ENCODE measurements at regions not wholly inside any gene's neighbourhood (a gene's known extent, or its start where the extent isn't known, plus 50 kb on each side); places are given as distances from the start of the nearest gene placed in this dataset.
"Not testable (repeated sequence)": the region's sequence is repeated elsewhere in the genome, so short reads cannot be mapped to it uniquely, and the experiment has no call there.

DNA sequence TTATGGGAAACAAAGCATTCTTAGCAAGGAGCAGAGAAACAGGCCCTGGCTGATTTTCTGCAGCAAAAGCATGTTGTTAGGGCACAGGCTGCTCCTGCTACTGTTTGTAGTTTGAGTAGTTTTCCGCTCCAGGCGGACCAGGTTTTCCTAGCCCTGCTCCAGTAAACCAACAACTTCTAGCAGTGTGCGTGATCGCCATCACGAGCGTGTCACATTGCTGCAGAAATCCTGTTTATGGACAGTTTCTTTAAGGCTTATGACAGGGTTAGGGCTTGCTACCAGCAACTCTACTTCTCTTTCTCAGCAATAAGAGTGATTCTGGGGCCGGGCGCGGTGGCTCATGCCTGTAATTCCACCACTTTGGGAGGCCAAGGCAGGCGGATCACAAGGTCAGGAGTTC is 803.9 kb upstream of the CDH10 start:
- no peak for DNase-seq

DNA sequence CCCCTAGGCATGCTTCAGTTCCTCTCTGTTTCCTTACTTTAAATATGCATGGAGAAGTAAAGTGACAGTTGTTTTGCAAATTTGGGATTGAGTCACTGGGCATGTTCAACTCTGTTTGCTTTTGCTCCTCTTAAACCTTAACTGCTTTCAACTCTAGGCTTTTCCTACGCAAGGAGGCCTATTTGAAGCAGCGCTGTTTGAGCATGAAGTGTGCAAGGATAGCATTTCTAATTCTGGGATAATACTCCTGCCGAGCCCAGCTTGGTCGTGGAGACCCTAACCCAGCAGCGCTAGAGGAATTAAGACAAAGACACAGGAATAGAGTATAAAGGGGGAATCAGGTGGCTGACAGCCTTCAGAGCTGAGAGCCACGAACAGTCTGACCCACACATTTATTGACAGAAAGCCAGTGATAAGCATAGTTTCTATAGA is 803.4 kb upstream of the CDH10 start:
- DNase-seq, result no peak

DNA sequence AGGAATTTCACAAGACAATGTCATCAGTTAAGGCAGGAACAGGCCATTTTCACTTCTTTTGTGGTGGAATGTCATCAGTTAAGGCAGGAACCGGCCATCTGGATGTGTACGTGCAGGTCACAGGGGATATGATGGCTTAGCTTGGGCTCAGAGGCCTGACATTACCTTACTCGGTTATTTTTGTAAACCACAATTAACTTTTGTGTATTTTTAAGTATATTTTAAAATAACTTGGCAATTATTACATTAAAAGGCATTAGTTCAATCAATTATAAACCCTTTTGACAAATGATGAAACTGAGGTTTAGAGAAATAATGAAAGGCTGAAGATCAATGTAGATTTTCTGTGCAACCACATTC is 801.3 kb upstream of the CDH10 start:
- DNase-seq, result not testable (repeated sequence)

DNA sequence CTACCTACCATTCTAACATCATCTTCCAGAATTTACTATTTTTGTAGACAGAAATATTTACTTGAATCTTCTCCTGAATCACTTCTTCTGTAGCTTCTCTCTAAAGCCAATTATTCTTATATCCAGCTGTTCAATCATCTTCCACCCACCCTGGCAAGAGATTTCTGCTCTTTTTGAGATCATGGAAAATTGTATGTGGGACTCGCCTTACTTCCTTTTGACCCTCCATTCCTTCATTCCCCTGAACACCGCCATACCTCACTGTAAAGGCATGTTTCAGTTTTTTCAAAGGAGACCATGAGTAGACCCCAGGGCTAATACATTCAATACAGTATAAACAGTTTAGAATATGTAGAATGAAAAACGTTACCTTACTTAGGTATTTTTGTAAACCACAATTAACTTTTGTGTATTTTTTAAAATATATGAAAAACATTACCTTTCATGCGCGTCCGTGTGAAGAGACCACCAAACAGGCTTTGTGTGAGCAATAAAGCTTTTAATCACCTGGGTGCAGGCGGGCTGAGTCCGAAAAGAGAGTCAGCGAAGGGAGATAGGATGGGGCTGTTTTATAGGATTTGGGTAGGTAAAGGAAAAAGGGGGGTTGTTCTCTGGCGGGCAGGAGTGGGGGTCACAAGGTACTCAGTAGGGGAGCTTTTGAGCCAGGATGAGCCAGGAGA is 800.7 kb upstream of the CDH10 start:
- not testable (repeated sequence) for DNase-seq

DNA sequence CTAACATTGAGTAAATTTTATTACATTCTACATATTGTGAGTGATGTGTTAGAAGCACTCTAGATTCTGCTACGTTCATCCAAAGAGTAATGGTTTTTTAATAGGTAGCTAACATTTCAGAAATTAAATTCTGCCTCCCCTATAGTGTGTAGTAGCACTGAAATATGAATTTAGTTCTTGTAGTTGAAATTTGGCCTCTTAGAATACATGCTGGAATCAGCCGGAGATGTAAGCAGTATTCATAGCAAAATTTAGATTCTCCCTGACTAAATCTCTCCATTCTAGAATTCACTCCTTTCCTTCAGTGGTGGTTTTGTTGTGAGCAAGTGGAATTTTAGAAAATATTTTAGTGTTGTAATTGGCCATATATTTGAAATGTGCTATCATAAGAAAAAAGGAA is 799.9 kb upstream of the CDH10 start:
- no peak for DNase-seq

DNA sequence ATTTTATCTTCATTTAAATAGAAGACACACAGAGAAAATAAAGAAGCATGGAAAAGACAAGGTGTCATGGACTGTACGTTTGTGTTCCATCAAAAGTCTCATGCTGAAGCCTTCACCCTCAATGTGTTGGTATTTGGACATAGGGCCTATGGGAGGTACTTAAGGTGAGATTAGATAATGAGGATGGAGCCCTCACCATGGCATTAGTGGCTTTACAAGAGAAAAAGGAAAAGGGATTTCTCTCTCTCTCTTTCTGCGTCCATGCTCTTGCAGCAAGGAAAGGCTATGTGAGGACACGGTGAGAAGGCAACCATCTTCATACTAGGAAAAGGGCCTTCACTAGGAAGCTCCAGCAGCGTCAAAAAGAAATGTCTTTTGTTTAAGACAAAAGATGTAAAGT is 797.0 kb upstream of the CDH10 start:
- DNase-seq, result no peak

DNA sequence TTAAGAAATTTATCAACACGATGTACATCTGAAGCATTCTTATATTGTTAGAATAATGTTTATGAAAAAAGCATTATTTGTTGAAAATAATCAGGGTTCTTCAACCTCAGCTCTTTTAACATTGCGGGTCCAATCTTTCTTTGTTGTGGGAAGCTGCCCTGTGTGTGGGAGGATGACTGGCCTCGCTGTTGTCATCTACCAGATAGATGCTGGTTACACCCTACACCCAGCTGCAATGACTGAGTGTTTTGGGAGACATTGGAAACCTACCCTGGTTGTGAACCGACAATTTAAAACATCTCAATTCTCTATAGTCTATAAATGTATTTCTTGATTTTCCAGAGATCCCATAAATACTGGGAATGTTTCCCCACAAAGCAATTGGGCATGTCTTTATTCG is 794.2 kb upstream of the CDH10 start:
- DNase-seq, result no peak

DNA sequence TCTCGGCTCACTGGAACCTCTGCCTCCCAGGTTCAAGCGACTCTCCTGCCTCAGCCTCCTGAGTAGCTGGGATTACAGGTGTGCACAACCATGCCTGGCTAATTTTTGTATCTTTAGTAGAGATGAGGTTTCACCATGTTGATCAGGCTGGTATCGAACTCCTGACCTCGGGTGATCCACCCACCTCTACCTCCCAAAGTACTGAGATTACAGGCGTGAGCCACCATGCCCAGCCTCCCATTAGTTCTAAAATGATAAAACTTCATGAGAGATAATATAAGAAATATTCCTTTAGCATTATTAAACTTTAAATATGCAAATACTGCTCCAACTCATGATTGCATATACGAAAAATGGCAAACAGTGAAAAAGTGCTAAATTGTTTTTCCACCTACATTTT is 793.6 kb upstream of the CDH10 start:
- not testable (repeated sequence) for DNase-seq

DNA sequence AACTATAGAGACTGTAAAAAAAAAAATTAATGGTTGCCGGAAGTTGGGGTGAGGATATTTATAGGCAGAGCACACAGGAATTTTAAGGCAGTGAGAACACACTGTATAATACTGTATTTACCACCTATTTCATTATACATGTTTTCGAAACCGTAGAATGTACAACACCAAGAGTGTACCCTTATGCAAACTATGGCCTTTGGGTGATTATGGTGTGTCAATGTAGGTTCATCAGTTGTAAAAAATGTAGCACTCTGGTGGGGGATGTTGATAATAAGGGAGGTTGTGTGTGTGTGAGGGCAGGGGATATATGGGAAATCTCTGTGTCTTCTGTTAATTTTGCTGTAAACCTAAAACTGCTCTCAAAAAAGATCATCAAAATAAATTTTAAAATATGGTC is 791.7 kb upstream of the CDH10 start:
- no peak for DNase-seq

DNA sequence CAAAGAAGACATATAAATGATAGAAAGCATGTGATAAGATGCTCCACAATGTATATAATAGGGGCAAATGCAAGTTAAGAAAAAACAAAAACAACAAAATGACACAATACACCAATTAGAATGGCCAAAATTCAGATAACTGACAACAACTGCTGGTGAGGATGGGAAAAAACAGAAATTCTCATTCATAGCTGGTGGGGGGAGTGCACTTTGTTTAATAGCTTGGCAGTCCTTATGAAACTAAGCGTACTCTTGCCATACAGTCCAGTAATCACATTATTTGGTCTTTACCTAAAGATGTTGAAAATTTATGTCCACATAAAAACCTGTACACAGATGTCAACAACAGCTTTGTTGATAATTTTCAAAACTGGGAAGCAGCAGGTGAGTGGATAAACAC is 791.1 kb upstream of the CDH10 start:
- no peak for DNase-seq

DNA sequence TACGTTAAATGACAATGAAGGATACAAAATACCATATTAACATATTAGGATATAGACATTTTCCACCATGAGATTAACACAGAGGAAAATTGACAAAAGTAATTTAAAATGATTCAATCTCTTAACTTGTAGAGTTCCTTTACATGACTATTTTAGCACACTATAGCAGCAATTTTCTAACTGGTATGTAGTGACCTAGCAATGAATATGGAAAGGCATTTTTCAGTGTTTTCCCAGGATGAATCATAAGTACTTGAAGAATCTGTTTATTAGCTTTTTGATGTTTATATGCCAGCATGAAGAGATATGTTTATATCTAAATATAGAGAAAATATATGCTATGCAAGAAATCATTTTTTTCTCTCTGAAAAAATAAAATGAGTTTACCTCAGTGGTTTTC is 782.5 kb upstream of the CDH10 start:
- DNase-seq, result no peak

DNA sequence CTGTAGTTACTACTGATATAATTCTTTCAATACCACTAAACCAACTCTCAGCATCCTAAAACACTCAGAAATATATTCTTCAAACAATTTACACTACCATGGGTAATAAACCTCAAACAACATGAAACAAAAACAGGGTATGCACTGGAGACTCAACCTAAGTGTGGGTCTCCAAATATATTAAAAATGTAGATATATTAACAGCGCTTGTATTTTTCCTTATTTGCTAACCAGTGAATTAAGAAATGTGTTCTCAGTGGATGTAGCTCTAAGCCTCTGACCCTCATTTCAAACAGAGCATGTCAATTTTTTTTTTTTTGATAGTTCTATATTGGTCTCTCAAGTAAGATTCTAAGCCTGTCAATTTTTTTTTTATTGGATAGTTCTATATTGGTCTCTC is 778.5 kb upstream of the CDH10 start:
- no peak for DNase-seq

DNA sequence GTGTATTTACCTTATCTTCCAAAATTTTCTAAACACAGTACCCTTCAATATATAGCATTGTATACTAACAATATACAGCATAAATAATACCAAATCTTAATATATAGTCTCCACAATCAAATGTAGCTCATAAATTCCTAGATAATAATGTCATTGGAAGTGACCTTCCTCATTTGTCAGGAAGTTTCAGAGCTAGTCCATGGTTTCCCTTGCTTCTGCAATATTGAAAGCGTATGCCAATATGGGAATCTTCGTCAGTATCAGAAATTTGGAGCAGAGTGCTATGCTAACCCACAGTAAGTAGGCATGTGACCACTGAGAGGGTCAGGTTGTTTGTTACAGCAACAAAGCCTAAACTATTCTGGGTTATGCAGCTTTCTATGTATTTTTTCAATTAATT is 774.9 kb upstream of the CDH10 start:
- DNase-seq, result no peak

DNA sequence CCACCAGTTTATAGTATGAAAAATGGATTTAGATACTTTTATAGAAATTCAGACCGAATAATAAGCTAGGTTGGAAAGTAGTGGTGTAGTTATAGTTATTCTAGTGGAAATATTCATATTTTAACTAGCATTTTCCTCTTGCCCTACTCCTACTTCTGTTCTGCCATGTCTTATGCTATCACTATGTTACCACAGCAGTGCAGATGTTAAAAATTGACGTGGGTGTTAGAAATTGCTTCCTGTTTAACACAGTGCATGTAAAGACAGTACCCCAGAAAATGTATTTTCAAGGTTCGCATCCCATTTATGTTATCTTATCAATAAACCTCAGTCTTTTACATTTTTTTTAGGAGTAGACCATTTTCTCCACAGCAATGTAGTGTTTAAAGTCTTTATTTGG is 774.2 kb upstream of the CDH10 start:
- no peak for DNase-seq

DNA sequence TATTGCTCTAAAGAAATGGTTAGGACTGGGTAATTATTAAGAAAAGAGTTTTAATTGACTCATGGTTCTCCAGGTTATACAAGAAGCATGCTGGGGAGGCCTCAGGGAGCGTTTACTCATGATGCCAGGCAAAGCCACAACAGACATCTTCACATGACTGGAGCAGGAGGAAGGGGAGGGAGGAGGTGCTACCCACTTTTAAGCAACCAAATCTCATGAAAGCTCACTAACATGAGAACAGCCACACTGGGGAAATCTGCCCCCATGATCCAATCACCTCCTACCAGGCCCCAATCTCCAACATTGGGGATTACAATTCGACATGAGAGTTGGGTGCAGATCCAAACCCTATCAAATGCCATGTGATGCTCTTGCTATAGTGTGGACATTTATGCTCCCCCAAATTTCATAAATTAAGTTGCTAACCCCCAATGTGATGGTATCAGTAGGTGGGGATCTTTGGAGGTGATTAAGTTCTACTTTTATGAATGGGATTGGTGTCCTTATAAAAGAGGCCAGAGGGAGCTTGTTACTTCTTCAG is 773.6 kb upstream of the CDH10 start:
- DNase-seq, result no peak

DNA sequence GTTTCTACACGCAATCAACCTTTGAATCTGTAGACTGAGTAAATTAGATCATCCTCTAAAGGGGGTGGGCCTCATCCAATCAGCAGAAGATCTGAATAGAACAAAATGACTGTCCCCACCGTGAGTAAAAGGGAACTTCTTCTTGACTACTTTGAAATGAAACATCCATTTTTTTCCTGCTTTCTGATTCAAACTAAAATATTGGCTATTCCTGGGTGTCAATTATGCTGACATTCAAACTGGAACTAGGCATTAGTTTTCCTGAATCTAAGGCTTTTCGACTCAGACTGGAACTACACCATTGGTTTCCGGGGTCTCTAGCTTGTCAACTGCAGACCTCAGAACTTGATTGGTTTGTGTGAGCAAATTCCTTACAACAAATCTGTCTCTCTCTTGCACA is 772.2 kb upstream of the CDH10 start:
- no peak for DNase-seq

DNA sequence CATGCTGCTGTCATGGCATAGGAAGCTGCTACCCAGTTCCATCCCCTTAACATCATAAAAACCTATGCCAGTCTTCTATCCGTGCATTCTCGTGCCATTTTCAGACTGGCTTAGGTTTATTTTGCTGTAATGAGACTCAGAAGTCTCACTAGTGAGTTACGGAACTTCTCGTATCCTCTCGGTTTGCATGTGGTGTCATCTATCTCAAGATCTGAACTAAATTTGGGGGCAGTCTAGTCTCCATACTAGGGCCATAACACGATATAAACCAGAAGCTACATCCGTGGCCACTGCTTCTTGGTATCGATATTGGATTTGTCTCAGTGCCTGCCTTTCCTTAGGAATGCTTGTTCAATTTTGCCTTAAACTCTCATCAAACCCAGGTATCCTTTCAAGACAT is 771.2 kb upstream of the CDH10 start:
- DNase-seq, result no peak

DNA sequence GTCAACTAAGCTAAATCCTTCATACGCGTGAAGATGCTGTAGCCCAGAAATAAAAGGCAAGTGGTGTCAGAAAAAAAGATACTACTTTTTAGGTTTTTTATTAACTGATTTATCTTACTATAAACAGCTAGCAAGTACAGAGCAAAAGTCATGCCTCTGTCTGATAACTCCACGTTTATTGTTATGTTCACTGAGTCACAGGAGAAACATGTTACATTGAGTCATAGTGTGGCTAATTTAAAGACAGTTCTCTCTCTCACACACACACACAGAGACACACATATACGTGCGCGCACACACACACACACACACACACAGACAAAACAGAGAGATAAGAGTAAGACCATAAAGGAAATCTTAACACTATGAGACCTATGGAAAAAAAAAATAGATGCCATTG is 770.0 kb upstream of the CDH10 start:
- DNase-seq, result no peak

DNA sequence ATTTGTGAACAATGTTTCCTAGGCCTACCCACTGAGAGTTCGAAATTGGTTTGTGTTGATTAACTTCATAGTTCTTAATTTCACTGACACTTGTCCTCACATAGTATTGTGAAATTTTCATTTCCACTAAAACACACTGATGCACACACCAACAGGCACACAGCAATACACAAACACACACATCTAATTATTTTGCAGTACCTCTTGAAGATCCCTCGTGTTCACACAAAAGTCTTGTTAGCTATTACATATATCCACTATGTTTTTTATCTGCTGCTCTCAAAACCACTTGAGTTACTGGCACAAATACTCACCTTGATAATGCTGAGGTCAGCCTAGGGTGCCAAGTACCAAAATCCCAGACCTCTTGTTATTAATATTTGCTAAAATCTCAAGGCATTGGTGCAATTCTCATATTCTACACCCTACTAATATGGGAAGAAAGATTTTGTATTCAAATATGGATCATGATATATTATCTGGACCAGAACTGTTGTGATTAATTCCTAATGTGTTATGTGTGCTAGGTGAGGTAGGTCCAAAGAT is 767.4 kb upstream of the CDH10 start:
- DNase-seq, result no peak

DNA sequence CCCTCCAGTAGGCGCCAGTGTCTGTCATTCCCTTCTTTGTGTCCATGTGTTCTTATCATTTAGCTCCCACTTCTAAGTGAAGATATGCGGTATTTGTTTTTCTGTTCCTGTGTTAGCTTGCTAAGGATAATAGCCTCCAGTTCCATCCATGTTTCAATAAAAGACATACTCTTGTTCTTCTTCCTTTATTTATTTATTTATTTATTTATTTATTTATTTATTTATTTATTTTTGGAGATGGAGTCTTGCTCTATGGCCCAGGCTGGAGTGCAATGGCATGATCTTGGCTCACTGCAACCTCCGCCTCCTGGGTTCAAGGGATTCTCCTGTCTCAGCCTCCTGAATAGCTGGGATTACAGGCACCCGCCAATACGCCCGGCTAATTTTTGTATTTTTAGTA is 762.6 kb upstream of the CDH10 start:
- not testable (repeated sequence) for DNase-seq

DNA sequence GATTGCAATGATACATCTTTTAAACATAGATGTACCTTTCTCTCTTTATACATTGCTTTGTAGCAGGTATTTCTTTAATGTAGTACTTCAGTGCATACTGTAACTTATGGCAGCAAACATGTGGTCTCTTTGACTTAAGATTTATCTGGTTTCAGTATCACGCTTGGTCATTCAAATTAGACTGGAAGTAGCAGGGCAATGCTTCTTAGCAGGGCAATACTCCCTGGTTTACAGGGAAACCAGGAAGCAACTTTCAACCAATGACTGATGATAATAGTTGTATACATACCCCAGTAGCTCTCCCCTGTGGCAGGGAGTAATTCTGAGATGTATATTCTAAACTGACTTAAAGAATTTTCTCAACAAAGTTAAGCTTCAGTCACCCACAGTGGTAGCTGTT is 761.1 kb upstream of the CDH10 start:
- DNase-seq, result no peak

DNA sequence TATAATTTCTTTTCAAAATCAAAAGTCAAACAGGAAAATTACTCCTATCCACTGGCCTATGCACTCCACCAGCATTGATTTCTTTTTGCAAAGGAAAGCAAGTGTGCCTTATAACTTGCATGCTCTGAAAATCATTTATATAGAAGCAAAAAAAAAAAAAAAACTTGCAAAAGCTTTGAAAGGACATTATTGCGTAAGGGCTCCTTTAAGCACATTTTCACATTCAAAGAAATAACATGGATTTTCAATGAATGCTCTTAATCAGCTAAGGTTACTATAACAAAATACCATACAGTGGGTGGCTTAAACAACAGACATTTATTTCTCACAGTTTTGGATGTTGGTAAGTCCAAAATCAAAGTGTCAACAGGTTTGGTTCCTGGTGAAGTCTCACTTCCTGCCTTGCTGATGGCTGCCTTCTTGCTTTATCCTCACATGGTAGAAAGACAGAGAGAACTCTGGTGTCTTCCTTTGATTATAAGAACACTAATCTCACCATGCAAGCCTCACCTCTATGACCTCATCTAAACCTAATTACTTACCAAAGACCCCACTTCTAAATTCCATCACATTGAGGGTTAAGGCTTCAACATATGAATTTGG is 755.2 kb upstream of the CDH10 start:
- no peak for DNase-seq

DNA sequence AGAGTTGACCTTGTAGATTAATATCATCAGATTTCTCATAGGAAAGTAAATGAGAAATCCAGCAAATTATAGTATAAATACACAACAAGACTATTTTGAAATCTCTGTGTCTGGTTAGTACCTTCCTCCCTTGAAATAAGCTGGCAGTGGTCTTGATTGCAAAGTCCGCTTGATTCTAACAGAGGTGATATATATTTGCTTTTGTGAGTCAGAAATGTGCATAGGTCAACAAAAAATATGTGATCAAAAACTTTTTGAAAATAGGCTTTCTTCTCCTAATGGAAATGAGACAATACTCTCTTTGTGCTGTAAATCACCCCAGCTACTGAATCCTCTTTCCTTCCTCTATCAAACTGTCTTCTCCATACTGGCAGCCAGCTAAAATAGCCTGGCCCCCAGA is 749.2 kb upstream of the CDH10 start:
- no peak for DNase-seq

DNA sequence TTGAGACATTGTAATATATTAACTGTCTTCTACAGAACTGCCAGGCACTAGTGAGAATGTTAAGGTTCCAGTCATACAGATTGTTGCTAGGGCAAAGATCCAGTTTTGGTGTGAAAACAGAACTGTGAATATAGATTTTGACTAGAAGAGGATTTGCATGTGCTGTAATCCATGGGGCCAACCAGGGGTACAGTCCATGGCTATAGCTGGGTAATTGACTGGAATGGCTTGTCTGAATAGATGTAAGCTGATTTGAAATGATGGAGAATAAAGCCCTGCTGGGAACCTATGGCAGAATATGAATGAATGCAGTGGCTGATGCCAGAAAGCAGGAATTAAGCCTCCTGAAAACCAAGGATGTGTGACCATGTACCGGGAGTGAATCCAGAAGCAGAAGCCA is 748.5 kb upstream of the CDH10 start:
- no peak for DNase-seq

DNA sequence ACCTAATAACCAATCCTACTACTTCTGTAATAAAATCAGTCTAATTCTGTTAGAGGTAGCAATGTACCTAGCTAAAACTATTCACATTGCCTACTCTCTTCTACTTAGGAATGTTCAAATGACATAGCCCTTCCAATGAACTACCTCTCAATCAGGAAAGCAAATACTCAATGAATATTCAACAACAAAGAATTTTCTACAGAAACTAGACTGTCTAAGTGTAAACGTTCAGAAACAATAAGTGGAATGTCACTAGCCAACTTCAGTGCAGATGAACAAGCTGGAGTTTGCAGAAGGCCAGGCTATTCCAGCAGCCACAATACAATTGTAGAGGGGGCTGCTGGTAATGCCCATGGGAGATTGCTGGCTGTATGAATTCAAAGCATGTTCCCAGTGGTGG is 743.2 kb upstream of the CDH10 start:
- no peak for DNase-seq
